ENCODE measurements at regions not wholly inside any gene's neighbourhood (a gene's known extent, or its start where the extent isn't known, plus 50 kb on each side); places are given as distances from the start of the nearest gene placed in this dataset.

- Histone ChIP-seq H3K36me3 (ENCODE audit: control insufficient read depth in 2 of 4, insufficient read depth in 4 of 4, low read length in 3 of 4) (no peaks in the 10 kb centered on the region), H2BK120ac (replicated peaks; ENCODE audit: low read depth, low read length) (no peak overlapping the region), H3K18ac (ENCODE audit: extremely low read depth, low read length) (no peak overlapping the region), H3K4ac (replicated peaks; ENCODE audit: insufficient read length, low read depth, low read length) (no peak overlapping the region), H3K9ac (replicated peaks in 1 of 4; ENCODE audit: extremely low read depth in 1 of 4, low read depth in 3 of 4, low read length in 3 of 4) (no peak overlapping the region), H3K27me3 (replicated peaks in 1 of 4; ENCODE audit: control insufficient read depth in 3 of 4, extremely low read depth in 1 of 4, insufficient read depth in 3 of 4, low read length in 3 of 4) (no peaks in the 10 kb centered on the region), H4K5ac (ENCODE audit: insufficient read length, low read depth, low read length) (no peak overlapping the region), H2BK5ac (ENCODE audit: low read depth, low read length) (no peak overlapping the region), H2AK5ac (ENCODE audit: low read depth, low read length) (no peak overlapping the region), H3K4me2 (ENCODE audit: insufficient read depth in 1 of 2, low read depth in 2 of 2, low read length in 2 of 2) (no peak overlapping the region), H4K8ac (ENCODE audit: extremely low read depth, insufficient read depth, low read length) (no peak overlapping the region), H2BK20ac (ENCODE audit: low read length) (no peak overlapping the region), H3K23me2 (ENCODE audit: low read depth, low read length) (no peaks in the 10 kb centered on the region; the same call in 1 of the 2 replicates), H2AFZ (ENCODE audit: low read length) (no peak overlapping the region), H3K14ac (ENCODE audit: insufficient read length) (no peak overlapping the region), H3K79me1 (ENCODE audit: low read depth, low read length) (no peaks in the 10 kb centered on the region), H3K4me3 (ENCODE audit: extremely low read depth in 1 of 4, insufficient read depth in 2 of 4, low read depth in 3 of 4, low read length in 4 of 4) (no peak overlapping the region), H3K4me1 (replicated peaks in 1 of 4; ENCODE audit: control insufficient read depth in 3 of 4, insufficient read depth in 4 of 4, low read length in 3 of 4) (no peaks in the 10 kb centered on the region; a peak in 2 of 7 replicates), H3K79me2 (ENCODE audit: control insufficient read depth in 1 of 2, insufficient read depth in 2 of 2, low read length in 2 of 2) (no peaks in the 10 kb centered on the region), H4K91ac (replicated peaks; ENCODE audit: insufficient read length, low read length) (no peak overlapping the region), H4K20me1 (replicated peaks in 1 of 2; ENCODE audit: control insufficient read depth in 1 of 2, insufficient read depth in 2 of 2, low read length in 2 of 2) (no peaks in the 10 kb centered on the region), H3K9me3 (ENCODE audit: insufficient read depth in 2 of 2, low read depth in 1 of 2, low read length in 1 of 2) (no peaks in the 10 kb centered on the region), H3K27ac (ENCODE audit: low read depth, low read length) (no peak overlapping the region), H2BK15ac (ENCODE audit: low read length) (no peak overlapping the region), H3K56ac (replicated peaks; ENCODE audit: insufficient read length, low read depth, low read length) (no peak overlapping the region), H3K23ac (ENCODE audit: insufficient read length) (no peak overlapping the region), H2BK12ac (ENCODE audit: low read depth, low read length) (no peak overlapping the region)
- no peak for FAIRE-seq
- no peak for DNase-seq (ENCODE audit: low read depth in 1 of 2, low spot score in 2 of 2)
- ChIA-PET POLR2A (ENCODE audit: partially characterized antibody) (no interaction called here), CTCF (ENCODE audit: partially characterized antibody) (interaction anchor here (0.5 kb wide), 1 partner anchor 339 kb away, joined by 3 read pairs; no protein-coding TSS in a partner anchor)
- no peak for TF ChIP-seq TAF7 (optimal IDR thresholded peaks at IDR 0.05; ENCODE audit: borderline replicate concordance, low read depth, low read length)
- TF ChIP-seq MAX (IDR thresholded peaks at IDR 0.05), result no peak
- no peak for TF ChIP-seq SAP30 (IDR thresholded peaks at IDR 0.05; ENCODE audit: insufficient read depth, insufficient replicate concordance, low read length)
- no peak for TF ChIP-seq JUN (IDR thresholded peaks at IDR 0.05; ENCODE audit: low read depth, low read length)
- no peak for TF ChIP-seq TEAD4 (IDR thresholded peaks at IDR 0.05; ENCODE audit: low read depth, low read length)
- no peak for TF ChIP-seq EGR1 (IDR thresholded peaks at IDR 0.05; ENCODE audit: borderline replicate concordance, low read depth, low read length)
- TF ChIP-seq KDM5A (IDR thresholded peaks at IDR 0.05; ENCODE audit: low read length), result no peak
- no peak for TF ChIP-seq RBBP5 (IDR thresholded peaks at IDR 0.05; ENCODE audit: borderline replicate concordance, low read depth, low read length)
- no peak for TF ChIP-seq RNF2 (IDR thresholded peaks at IDR 0.05; ENCODE audit: borderline replicate concordance, low read depth, low read length, missing control alignments, poor library complexity, severe bottlenecking)
- TF ChIP-seq CHD2 (IDR thresholded peaks at IDR 0.05; ENCODE audit: low read length), result no peak
- no peak for TF ChIP-seq POLR2AphosphoS5 (IDR thresholded peaks at IDR 0.05; ENCODE audit: low read depth, low read length)
- no peak for TF ChIP-seq SP2 (IDR thresholded peaks at IDR 0.05; ENCODE audit: low read length)
- TF ChIP-seq HDAC6 (IDR thresholded peaks at IDR 0.05; ENCODE audit: low read depth, low read length), result no peak
- TF ChIP-seq NANOG (IDR thresholded peaks at IDR 0.05; ENCODE audit: insufficient read depth, low read depth, low read length, poor library complexity, severe bottlenecking), result no peak
- no peak for TF ChIP-seq BRCA1 (IDR thresholded peaks at IDR 0.05; ENCODE audit: low read depth, low read length)
- no peak for TF ChIP-seq SIRT6 (IDR thresholded peaks at IDR 0.05; ENCODE audit: low read length)
- no peak for TF ChIP-seq JUND (IDR thresholded peaks at IDR 0.05; ENCODE audit: low read length)
Observed at GRCh38 chr3:181362378-181362777, 349.3 kb upstream of the SOX2 start.
